GM21528 (cell line): ENCODE measurements at regions not wholly inside any gene's neighbourhood (a gene's known extent, or its start where the extent isn't known, plus 50 kb on each side); places are given as distances from the start of the nearest gene placed in this dataset.
"Not testable (repeated sequence)": the region's sequence is repeated elsewhere in the genome, so short reads cannot be mapped to it uniquely, and the experiment has no call there.

Source experiments
- ATAC-seq: cut with Tn5 transposase; IDR thresholded peaks from one replicate; pipeline ENCODE4 v1.9.1; 2021; ENCODE audit warnings: mild to moderate bottlenecking, moderate library complexity; ENCODE audit not compliant: unreplicated experiment, low FRiP score

DNA sequence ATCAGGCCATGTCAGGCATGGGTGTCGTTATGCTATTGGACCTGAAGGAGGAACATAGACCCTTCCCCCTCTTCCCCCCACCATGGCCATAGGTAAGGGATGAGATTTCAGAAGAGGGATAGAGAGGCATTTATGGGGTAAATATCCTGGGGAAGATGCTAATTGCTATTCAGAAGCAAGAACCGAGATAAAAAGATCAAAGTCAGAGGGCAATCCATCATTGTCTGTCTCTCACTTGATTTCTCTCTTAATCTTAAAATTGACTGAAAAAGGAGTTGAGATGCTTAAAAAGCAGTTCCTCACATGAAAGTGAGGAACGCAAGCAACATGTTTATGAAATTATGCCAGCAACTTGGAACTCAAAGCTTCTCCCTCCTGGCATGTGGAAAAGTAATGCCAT, 212.0 kb downstream of the RPAP3 start:
- ATAC-seq = no peak

- ATAC-seq = no peak
Observed at GRCh38 chr12:47491516-47492305, 214.1 kb downstream of the RPAP3 start.

DNA sequence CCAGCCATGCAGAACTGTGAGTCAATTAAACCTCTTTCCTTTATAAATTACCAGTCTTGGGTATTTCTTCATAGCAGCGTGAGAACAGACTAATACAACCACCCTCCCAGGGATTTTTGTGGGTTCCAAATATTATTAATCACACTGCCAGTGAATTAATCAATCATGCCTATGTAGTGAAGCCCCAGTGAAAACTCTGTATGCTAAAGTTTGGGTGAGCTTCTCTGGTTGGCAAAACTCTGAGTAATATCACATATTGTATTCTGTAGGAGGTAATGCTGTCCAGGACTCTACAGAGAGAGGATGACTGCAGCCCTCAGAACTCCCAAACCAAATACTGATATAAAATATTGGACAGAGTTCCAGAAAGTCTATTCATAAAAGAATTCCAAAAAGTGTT, 216.9 kb downstream of the RPAP3 start:
- ATAC-seq = no peak

- ATAC-seq = no peak
Observed at GRCh38 chr12:47481041-47481440, 224.8 kb downstream of the RPAP3 start.

GRCh38 chr12:47478426-47478825, 227.4 kb downstream of the RPAP3 start:
- no peak for ATAC-seq

GRCh38 chr12:47473091-47473490, 232.7 kb downstream of the RPAP3 start:
- no peak for ATAC-seq

- ATAC-seq = not testable (repeated sequence)
Observed at GRCh38 chr12:47470349-47470748, 235.5 kb downstream of the RPAP3 start.

DNA sequence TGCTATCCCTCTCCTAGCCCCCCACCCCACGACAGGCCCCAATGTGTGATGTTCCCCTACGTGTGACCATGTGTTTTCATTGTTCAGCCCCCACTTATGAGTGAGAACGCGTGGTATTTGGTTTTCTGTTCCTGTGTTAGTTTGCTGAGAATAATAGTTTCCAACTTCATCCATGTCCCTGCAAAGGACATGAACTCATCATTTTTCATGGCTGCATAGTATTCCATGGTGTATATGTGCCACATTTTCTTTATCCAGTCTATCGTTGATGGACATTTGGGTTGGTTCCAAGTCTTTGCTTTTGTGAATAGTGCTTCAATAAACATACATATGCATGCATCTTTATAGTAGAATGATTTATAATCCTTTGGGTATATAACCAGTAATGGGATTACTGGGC, 241.9 kb downstream of the RPAP3 start:
- ATAC-seq = not testable (repeated sequence)

DNA sequence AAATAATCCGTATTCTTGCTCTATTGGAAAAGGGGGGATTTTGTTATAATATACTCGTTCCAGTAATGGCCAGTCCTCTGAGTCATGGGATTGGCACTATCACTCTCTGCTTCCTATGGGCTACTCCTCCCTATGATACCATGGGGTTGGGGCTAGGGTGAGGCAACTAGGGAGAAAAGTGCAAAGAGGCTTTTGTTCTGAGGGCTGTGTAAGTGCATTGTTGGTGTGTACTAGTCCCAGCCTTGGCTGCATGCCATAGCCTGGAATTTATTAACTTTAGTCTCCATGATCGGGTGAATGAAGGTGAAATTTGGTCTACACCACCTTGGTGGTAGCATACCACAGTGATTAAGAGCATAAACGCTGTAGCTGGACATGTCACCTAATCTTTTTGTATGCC, 247.6 kb downstream of the RPAP3 start:
- no peak for ATAC-seq

GRCh38 chr12:47449797-47450196, 256.0 kb downstream of the RPAP3 start:
- no peak for ATAC-seq

DNA sequence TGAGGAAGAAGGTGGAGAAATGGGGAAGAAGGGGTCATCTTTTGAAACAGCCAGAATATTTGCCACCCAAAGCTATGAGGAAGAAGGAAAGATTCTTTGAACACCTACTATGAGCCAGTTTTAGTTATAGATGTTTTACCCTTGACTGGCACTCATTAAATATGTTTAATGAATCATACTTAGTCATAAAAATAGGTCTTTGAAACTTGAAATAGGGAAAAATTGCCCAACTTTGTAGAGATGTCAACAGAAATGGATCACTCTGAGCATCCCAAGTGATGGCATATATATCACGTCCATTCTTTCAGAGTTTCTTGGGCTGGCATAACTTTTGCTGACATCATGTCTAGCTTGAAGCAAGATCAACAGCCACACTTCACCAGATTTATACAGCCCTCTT, 263.5 kb downstream of the RPAP3 start:
- ATAC-seq = no peak

DNA sequence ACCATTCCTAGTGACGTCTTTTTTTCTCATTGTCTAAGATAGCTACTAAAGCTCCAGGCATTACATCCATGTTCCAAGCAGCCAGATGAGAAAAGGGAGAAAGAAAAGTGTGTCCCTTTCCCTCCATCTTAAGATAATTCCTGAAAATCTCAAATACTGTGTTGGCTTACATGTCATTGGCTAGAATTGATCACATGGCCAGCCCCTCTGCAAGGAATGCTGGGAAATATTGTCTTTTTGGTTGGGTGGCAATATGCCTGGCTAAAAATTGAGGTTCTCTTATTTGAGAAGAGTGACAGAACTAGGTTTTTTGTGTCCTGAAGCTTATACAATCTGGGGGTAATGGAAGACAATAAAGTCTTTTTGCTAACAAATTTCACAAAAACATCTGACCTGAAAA, 264.3 kb downstream of the RPAP3 start:
- ATAC-seq = no peak

DNA sequence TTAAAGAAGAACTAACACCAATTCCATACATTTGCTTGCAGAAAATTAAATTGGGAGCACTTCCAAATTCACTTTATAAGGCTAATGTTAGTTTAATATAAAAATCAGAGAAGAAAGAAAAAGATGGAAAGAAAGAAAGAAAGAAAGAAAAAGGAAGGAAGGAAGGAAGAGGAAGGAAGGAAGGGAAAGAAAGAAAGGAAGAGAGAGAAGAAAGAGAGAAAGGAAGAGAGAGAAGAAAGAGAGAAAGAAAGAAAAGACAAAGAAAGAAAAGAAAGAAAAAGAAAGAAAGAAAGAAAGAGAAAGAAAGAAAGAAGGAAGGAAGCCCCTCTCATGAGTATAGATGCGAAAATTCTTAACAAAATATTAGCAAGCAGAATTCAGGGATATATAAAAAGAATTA, 267.7 kb downstream of the RPAP3 start:
- ATAC-seq = no peak

- no peak for ATAC-seq
Observed at GRCh38 chr12:47437570-47437969, 268.3 kb downstream of the RPAP3 start.

DNA sequence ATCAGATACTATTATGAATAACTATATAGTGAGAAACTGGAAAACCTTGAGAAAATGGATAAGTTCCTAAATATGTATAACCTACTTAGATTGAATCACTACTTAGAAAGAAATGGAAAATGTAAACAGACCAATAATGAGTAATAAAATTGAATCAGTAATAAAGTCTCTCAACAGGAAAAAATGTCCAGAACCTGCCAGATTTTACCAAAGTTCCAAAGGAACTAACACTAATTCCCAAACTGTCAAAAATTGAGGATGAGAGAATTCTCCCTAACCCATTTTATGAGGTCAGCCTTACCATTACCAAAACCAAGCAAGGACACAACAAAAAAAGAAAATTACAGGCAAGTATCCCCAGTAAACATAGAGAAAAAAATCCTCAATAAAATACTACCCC, 272.0 kb downstream of the RPAP3 start:
- no peak for ATAC-seq

GRCh38 chr12:47426678-47427309, 279.0 kb downstream of the RPAP3 start:
- not testable (repeated sequence) for ATAC-seq

DNA sequence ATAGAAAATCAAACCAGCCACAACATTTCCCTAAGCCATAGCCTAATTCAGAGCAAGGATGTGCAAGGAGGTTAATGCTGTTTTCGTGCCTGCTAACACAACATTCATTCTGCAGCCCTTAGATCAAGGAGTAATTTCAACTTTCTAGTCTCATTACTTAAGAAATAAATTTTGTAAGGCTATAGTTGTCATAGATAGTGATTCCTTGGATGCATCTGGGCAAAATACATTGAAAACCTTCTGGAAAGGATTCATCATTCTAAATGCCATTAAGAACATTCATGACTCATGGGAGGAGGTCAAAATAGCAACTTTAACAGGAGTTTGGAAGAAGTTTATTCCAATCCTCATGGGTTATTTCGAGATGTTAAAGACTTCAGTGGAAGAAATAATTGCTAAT, 283.2 kb downstream of the RPAP3 start:
- ATAC-seq = no peak

DNA sequence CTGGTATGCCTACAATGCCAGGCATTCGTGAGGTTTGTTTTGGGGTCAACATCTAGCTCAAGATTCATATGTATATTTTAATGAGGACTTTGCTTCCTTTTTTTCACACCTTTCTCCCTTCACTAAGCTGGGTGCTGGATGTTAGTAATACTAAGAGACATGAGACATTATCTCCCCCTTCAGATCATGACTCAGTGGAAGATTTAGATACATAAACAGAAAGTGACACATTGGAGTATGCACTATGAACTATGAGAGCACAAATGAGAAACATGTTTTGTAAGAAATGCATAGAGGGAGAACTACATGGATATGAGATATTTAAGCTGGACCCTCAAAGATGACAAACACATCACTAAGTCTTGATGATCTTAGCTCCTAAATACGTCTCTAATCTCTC, 286.3 kb downstream of the RPAP3 start:
- ATAC-seq = no peak

DNA sequence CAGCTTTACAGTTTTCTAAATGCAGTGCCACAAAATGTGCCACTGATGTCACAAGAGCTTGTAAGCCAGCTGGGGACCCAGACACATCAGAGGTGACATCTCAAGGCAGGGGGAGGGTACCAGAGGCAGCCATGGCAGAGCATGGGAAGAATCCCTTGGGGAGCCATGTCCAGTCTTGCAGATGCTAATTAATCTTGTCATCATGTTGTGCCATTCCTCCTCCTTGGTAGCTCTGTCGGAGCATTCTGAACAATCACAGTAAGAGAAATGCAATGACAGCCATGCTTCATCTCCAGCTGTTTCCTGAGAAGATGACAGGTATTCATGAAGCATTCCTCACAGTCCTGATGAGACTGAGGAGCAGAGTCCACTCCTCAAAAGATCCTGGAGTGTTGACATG, 287.9 kb downstream of the RPAP3 start:
- ATAC-seq = no peak

DNA sequence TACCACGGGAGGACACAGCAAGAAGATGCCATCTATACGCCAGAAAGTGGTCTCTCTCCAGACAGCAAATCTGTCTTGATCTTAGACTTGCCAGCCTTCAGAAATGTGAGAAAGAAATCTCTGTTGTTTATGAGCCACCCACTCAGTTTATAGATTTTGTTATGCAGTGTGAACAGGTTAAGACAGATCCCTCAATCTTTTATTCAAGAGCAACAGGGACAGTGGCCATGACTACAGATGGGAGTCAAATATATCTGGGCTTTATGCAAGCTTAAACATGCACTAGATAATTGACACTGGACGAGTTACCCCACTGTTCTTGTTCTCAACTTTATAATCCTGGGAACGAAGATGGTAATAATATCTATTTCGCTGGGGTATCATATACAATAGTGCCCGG, 288.7 kb downstream of the RPAP3 start:
- no peak for ATAC-seq

DNA sequence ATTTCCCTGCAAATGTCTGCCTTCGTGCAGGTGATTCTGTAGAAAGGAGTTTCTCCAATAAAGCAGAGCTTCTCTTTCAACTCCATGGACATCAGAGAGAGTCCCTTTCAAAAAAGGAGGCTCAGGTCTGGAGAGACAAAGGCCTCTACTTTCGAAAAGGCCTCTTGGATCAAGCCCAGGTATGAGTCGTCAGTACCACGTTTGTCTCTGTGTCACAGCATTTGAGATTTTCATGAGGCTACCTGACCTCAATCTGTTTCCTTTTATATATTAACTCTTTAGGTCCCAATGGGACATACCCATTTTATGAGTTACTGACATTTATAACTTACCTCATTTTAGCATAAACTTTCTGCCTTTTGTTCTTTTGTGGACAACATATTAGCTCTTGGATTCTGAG, 290.8 kb downstream of the RPAP3 start:
- ATAC-seq = no peak

DNA sequence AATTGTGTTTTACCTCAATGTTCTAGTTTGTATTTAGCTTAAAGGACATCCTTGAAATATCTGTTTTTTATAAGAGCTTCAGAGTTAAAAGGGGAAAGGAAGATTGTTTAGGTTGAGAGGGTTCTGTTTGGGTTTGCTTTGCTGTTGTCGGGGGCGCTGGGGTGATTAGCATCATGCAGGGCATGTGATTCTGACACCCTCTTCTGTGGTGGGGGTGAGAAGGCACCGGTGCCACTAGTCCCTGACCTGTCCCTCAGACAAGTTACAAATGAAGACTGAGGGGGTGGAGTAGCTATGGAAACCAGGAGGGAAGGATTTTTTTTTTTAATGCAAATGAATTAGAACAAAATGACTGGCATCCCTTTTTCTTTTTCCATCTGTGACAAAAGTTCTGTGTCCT, 291.3 kb downstream of the RPAP3 start:
- ATAC-seq = no peak
